ENCODE measurements at regions not wholly inside any gene's neighbourhood (a gene's known extent, or its start where the extent isn't known, plus 50 kb on each side); places are given as distances from the start of the nearest gene placed in this dataset.

GRCh38 chr5:73253047-73253660 lies 80.2 kb downstream of the TMEM174 start:
- Histone ChIP-seq H3K4me1 (ENCODE audit: insufficient read depth) (no peaks in the 10 kb centered on the region), H3K27me3 (peaks cover 16% of the 10 kb centered on the region), H3K27ac (no peak overlapping the region), H3K4me3 (no peak overlapping the region), H4K20me1 (ENCODE audit: insufficient read depth, poor library complexity, severe bottlenecking) (no peaks in the 10 kb centered on the region), H3K79me2 (no peaks in the 10 kb centered on the region), H3K4me2 (no peak overlapping the region), H3K9me2 (replicated peaks; ENCODE audit: insufficient read depth) (no peaks in the 10 kb centered on the region), H2AFZ (no peak overlapping the region), H3K9me3 (ENCODE audit: low read depth) (no peaks in the 10 kb centered on the region), H3K36me3 (replicated peaks; ENCODE audit: insufficient read depth, low read depth) (no peaks in the 10 kb centered on the region)
- WGBS (ENCODE audit: low lambda C conversion rate, missing lambda C conversion rate): 96% methylated on average over 3 of the region's 3 CpGs
- DNase-seq (ENCODE audit: low spot score): no peak
- TF ChIP-seq EZH2phosphoT487 (IDR thresholded peaks at IDR 0.05; ENCODE audit: low read depth, severe bottlenecking, unreplicated experiment): no peak
- TF ChIP-seq EZH2 (IDR thresholded peaks at IDR 0.05; ENCODE audit: borderline replicate concordance): no peak
- no peak for TF ChIP-seq CTCF (IDR thresholded peaks at IDR 0.05; ENCODE audit: poor library complexity)

- DNase-seq (ENCODE audit: low spot score): no peak
- H3K9me2 ChIP-seq (replicated peaks; ENCODE audit: insufficient read depth): no peaks in the 10 kb centered on the region
- WGBS (ENCODE audit: low lambda C conversion rate, missing lambda C conversion rate): 72% methylated on average over 2 of the region's 2 CpGs
- no peaks in the 10 kb centered on the region for H4K20me1 ChIP-seq (ENCODE audit: insufficient read depth, poor library complexity, severe bottlenecking)
- H3K27ac ChIP-seq: no peak overlapping the region
- no peak for TF ChIP-seq CTCF (IDR thresholded peaks at IDR 0.05; ENCODE audit: poor library complexity)
- no peak for TF ChIP-seq EZH2 (IDR thresholded peaks at IDR 0.05; ENCODE audit: borderline replicate concordance)
- no peak for TF ChIP-seq EZH2phosphoT487 (IDR thresholded peaks at IDR 0.05; ENCODE audit: low read depth, severe bottlenecking, unreplicated experiment)
- no peaks in the 10 kb centered on the region for H3K79me2 ChIP-seq
- H3K4me2 ChIP-seq: no peak overlapping the region
- no peaks in the 10 kb centered on the region for H3K36me3 ChIP-seq (replicated peaks; ENCODE audit: insufficient read depth, low read depth)
- H3K9me3 ChIP-seq (ENCODE audit: low read depth): no peaks in the 10 kb centered on the region
- no peak overlapping the region for H3K4me3 ChIP-seq
- H3K4me1 ChIP-seq (ENCODE audit: insufficient read depth): no peaks in the 10 kb centered on the region
- no peak overlapping the region for H2AFZ ChIP-seq
- peaks cover 25% of the 10 kb centered on the region for H3K27me3 ChIP-seq
Observed at GRCh38 chr5:73250645-73251044, 77.7 kb downstream of the TMEM174 start.

- Histone ChIP-seq H3K79me2 (no peaks in the 10 kb centered on the region), H3K27ac (no peak overlapping the region), H3K4me2 (no peak overlapping the region), H3K4me1 (ENCODE audit: insufficient read depth) (no peaks in the 10 kb centered on the region), H3K9me3 (ENCODE audit: low read depth) (no peaks in the 10 kb centered on the region), H3K9me2 (replicated peaks; ENCODE audit: insufficient read depth) (no peaks in the 10 kb centered on the region), H2AFZ (no peak overlapping the region), H4K20me1 (ENCODE audit: insufficient read depth, poor library complexity, severe bottlenecking) (no peaks in the 10 kb centered on the region), H3K4me3 (no peak overlapping the region), H3K27me3 (peaks cover 45% of the 10 kb centered on the region), H3K36me3 (replicated peaks; ENCODE audit: insufficient read depth, low read depth) (no peaks in the 10 kb centered on the region)
- WGBS (ENCODE audit: low lambda C conversion rate, missing lambda C conversion rate): 76% methylated on average over 2 of the region's 2 CpGs
- TF ChIP-seq EZH2phosphoT487 (IDR thresholded peaks at IDR 0.05; ENCODE audit: low read depth, severe bottlenecking, unreplicated experiment) (no peak), EZH2 (IDR thresholded peaks at IDR 0.05; ENCODE audit: borderline replicate concordance) (no peak), CTCF (IDR thresholded peaks at IDR 0.05; ENCODE audit: poor library complexity) (no peak)
- DNase-seq (ENCODE audit: low spot score): no peak
Observed at GRCh38 chr5:73242735-73243134, 69.7 kb downstream of the TMEM174 start.
